Lower leg skin (tissue), 3 donors: ENCODE measurements at regions not wholly inside any gene's neighbourhood (a gene's known extent, or its start where the extent isn't known, plus 50 kb on each side); places are given as distances from the start of the nearest gene placed in this dataset.

Source experiments
- POLR2A ChIP-seq, 2 donors: fragments of 450-650 bp; IDR thresholded peaks; one replicate each; pipeline ENCODE4 v1.6.1; 2016 to 2017; ENCODE audit warnings: antibody characterized with exemption in 2 of 2, mild to moderate bottlenecking in 1 of 2, moderate library complexity in 1 of 2
- TF ChIP-seq, protein P1 (sequence below), 3 donors: fragments of 450-650 bp; IDR thresholded peaks; one replicate each; pipeline ENCODE4 v1.5.1; 2016; ENCODE audit warnings: antibody characterized with exemption in 3 of 3, mild to moderate bottlenecking in 3 of 3, moderate library complexity in 2 of 3

DNA sequence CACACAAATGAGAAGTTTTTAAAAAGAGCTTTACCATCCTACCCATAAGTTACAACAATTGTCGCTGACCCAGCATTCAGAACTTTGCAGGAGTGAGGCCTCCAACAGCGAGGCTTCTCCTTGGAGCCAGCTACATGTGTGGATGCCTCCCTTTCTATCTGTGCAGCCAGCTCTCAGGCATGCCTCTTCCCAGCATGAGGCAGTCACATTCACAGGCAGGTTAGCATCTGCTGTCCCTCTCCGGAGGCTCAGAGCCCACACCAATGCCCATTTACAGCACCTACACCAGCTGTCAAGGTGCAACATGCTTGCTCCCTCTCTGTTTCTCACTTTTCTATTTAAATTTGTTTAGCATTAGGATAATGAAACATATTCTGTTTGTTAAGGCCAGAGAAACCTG is 278.7 kb upstream of the PODXL start:
- TF ChIP-seq, protein P1, sequence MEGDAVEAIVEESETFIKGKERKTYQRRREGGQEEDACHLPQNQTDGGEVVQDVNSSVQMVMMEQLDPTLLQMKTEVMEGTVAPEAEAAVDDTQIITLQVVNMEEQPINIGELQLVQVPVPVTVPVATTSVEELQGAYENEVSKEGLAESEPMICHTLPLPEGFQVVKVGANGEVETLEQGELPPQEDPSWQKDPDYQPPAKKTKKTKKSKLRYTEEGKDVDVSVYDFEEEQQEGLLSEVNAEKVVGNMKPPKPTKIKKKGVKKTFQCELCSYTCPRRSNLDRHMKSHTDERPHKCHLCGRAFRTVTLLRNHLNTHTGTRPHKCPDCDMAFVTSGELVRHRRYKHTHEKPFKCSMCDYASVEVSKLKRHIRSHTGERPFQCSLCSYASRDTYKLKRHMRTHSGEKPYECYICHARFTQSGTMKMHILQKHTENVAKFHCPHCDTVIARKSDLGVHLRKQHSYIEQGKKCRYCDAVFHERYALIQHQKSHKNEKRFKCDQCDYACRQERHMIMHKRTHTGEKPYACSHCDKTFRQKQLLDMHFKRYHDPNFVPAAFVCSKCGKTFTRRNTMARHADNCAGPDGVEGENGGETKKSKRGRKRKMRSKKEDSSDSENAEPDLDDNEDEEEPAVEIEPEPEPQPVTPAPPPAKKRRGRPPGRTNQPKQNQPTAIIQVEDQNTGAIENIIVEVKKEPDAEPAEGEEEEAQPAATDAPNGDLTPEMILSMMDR (IDR thresholded peaks at IDR 0.05): no peak
- TF ChIP-seq POLR2A (IDR thresholded peaks at IDR 0.05): no peak
